Panc1 (cell line): ENCODE measurements at regions not wholly inside any gene's neighbourhood (a gene's known extent, or its start where the extent isn't known, plus 50 kb on each side); places are given as distances from the start of the nearest gene placed in this dataset.

ENCODE experiments used
- ATAC-seq: fragments of 200-7000 bp; cut with Tn5 transposase; 2 replicates; pipeline ENCODE4 v1.9.1; 2020; ENCODE audit warnings: mild to moderate bottlenecking, moderate library complexity
- BruUV-seq: library from RNA; stranded (reverse); fragments of 400-500 nt; replicated peaks from 2 replicates; lab custom pipeline; 2021; lab: Mats Ljungman, UMichigan
- CTCF ChIA-PET: fragments of 300-600 bp; sonication (Branson Sonifier 250); formaldehyde crosslinking; loops from one replicate; lab custom pipeline; 2022; ENCODE audit warnings: antibody characterized with exemption; lab: Charles Lee
- POLR2A ChIA-PET: fragments of 300-600 bp; sonication (Branson Sonifier 250); formaldehyde crosslinking; loops from one replicate; lab custom pipeline; 2022; ENCODE audit warnings: antibody characterized with exemption; lab: Charles Lee
- DNase-seq: peaks from one replicate; pipeline ENCODE4 v3.0.0-alpha.2; 2010; ENCODE audit warnings: low read depth, low spot score
- H3K27ac ChIP-seq: 2 replicates; pipeline ENCODE4 v1.5.1; 2011; ENCODE audit warnings: mild to moderate bottlenecking, low read length, inconsistent platforms
- H3K27me3 ChIP-seq: fragments of 200-500 bp; sonication (Bioruptor generic); 2 replicates; pipeline ENCODE4 v1.6.0; 2014; ENCODE audit warnings: low read length, inconsistent platforms; ENCODE audit not compliant: control insufficient read depth, insufficient read depth
- H3K36me3 ChIP-seq: fragments of 200-500 bp; sonication (Bioruptor generic); 2 replicates; pipeline ENCODE4 v1.5.1; 2014; ENCODE audit warnings: inconsistent platforms, mild to moderate bottlenecking, low read length, moderate library complexity; ENCODE audit not compliant: control insufficient read depth, insufficient read depth
- H3K4me1 ChIP-seq: 2 replicates; pipeline ENCODE4 v1.5.1; 2011; ENCODE audit warnings: inconsistent platforms, mild to moderate bottlenecking, low read length, moderate library complexity; ENCODE audit not compliant: control insufficient read depth, insufficient read depth
- H3K4me3 ChIP-seq, 2 experiments: 2 replicates each; pipeline ENCODE4 v1.5.1; 2011 to 2012; ENCODE audit warnings: low read depth in 2 of 2, low read length in 2 of 2, mild to moderate bottlenecking in 2 of 2, inconsistent platforms in 1 of 2, moderate library complexity in 1 of 2
- H3K9me3 ChIP-seq: fragments of 200-500 bp; sonication (Bioruptor generic); 2 replicates; pipeline ENCODE4 v1.5.1; 2014; ENCODE audit warnings: low read depth, mild to moderate bottlenecking, inconsistent platforms, low read length, moderate library complexity; ENCODE audit not compliant: control insufficient read depth, insufficient read depth
- CTCF ChIP-seq: fragments of 450-650 bp; IDR thresholded peaks from 2 replicates; pipeline ENCODE4 v1.5.1; 2017; ENCODE audit warnings: mild to moderate bottlenecking
- POLR2AphosphoS5 ChIP-seq: IDR thresholded peaks from 2 replicates; pipeline ENCODE4 v1.6.1; 2012; ENCODE audit warnings: mild to moderate bottlenecking, low read depth, low read length, moderate library complexity
- REST ChIP-seq, 2 experiments: IDR thresholded peaks; 2 replicates each; pipeline ENCODE4 v1.6.1; 2011 to 2012; ENCODE audit warnings: low read depth in 2 of 2, control low read depth in 1 of 2, low read length in 1 of 2, mild to moderate bottlenecking in 1 of 2, moderate library complexity in 1 of 2; ENCODE audit not compliant: insufficient read depth in 1 of 2
- SIN3A ChIP-seq: IDR thresholded peaks from 2 replicates; pipeline ENCODE4 v1.6.1; 2012; ENCODE audit warnings: low read depth, mild to moderate bottlenecking, low read length, moderate library complexity, borderline replicate concordance; ENCODE audit not compliant: insufficient read depth
- TCF7L2 ChIP-seq: IDR thresholded peaks from 2 replicates; pipeline ENCODE4 v1.6.1; 2011; ENCODE audit warnings: mild to moderate bottlenecking, low read depth, low read length, inconsistent platforms
- in situ Hi-C: cut with HindIII; loops from 2 replicates; pipeline ENCODE4 v1.10.0; 2016; ENCODE audit warnings: low sequenced_read_pairs, low pct_unique_long_range_greater_than_20kb
- intact Hi-C: fragments of 100-400 bp; cut with micrococcal nuclease; formaldehyde crosslinking; loops from one replicate; pipeline ENCODE4 v1.10.0; 2022; ENCODE audit not compliant: unreplicated experiment

GRCh38 chr16:6446370-6446769 lies 886.3 kb upstream of the RBFOX1 start:
- no TSS peak for BruUV-seq
- CTCF ChIA-PET, result no interaction called here
- ATAC-seq, result no peak
- Histone ChIP-seq H3K9me3 (no peaks in the 10 kb centered on the region), H3K4me3 (no peak overlapping the region), H3K27me3 (no peaks in the 10 kb centered on the region), H3K27ac (no peak overlapping the region), H3K4me1 (no peaks in the 10 kb centered on the region), H3K36me3 (no peaks in the 10 kb centered on the region)
- TF ChIP-seq TCF7L2, result no peak
- peak; percentile 7; the same call in 1 of the 2 replicates for TF ChIP-seq CTCF
- no peak for DNase-seq
- in situ Hi-C loops, result no loop called here
- POLR2A ChIA-PET, result no interaction called here
- intact Hi-C loops, result no loop called here

GRCh38 chr16:6439129-6439528 lies 893.5 kb upstream of the RBFOX1 start:
- H3K4me3 ChIP-seq, result no peak overlapping the region
- DNase-seq, result no peak
- no peak for ATAC-seq
- H3K36me3 ChIP-seq, result no peaks in the 10 kb centered on the region
- no peak overlapping the region for H3K27ac ChIP-seq
- H3K27me3 ChIP-seq, result no peaks in the 10 kb centered on the region
- no peaks in the 10 kb centered on the region for H3K9me3 ChIP-seq
- POLR2A ChIA-PET, result no interaction called here
- in situ Hi-C loops, result no loop called here
- no peak for TF ChIP-seq SIN3A
- TF ChIP-seq CTCF, result no peak
- no peak for TF ChIP-seq TCF7L2
- no peak for TF ChIP-seq REST (IDR thresholded peaks at IDR 0.05; ENCODE audit: insufficient read depth in 1 of 2, low read depth in 2 of 2, low read length in 1 of 2)
- no peak for TF ChIP-seq POLR2AphosphoS5
- intact Hi-C loops, result no loop called here
- CTCF ChIA-PET, result no interaction called here
- BruUV-seq, result no TSS peak
- no peaks in the 10 kb centered on the region for H3K4me1 ChIP-seq

GRCh38 chr16:6428861-6429260 lies 903.8 kb upstream of the RBFOX1 start:
- POLR2A ChIA-PET, result no interaction called here
- no peaks in the 10 kb centered on the region for H3K9me3 ChIP-seq
- no TSS peak for BruUV-seq

More at GRCh38 chr16:6428861-6429260, 903.8 kb upstream of the RBFOX1 start:
- TF ChIP-seq SIN3A (no peak), POLR2AphosphoS5 (no peak)
- intact Hi-C loops (no loop called here), in situ Hi-C loops (no loop called here)
- Histone ChIP-seq H3K36me3 (no peaks in the 10 kb centered on the region), H3K27ac (no peak overlapping the region), H3K4me3 (no peak overlapping the region), H3K4me1 (no peaks in the 10 kb centered on the region), H3K27me3 (no peaks in the 10 kb centered on the region)
- CTCF ChIA-PET, result no interaction called here
- DNase-seq, result no peak
- no peak for ATAC-seq
